AG04450 (cell line): ENCODE measurements at regions not wholly inside any gene's neighbourhood (a gene's known extent, or its start where the extent isn't known, plus 50 kb on each side); places are given as distances from the start of the nearest gene placed in this dataset.

ENCODE experiments used
- CTCF ChIA-PET: fragments of 300-600, 350-600 bp; formaldehyde crosslinking; extraction: SDS; loops from one replicate; lab custom pipeline; 2022; ENCODE audit warnings: antibody characterized with exemption, inconsistent platforms; lab: Charles Lee
- POLR2A ChIA-PET: fragments of 350-600 bp; formaldehyde crosslinking; extraction: SDS; loops from one replicate; lab custom pipeline; 2021; ENCODE audit warnings: antibody characterized with exemption, inconsistent platforms; lab: Yijun Ruan, JAX
- DNase-seq: peaks from one replicate; pipeline ENCODE4 v3.0.0-alpha.2; 2011; ENCODE audit warnings: low read depth, low spot score
- H3K27ac ChIP-seq: one replicate; pipeline ENCODE4 v1.5.1; 2012; ENCODE audit warnings: low read depth, low read length, control low read depth
- H3K27me3 ChIP-seq: one replicate; pipeline ENCODE4 v1.6.0; 2012; ENCODE audit warnings: low read length; ENCODE audit not compliant: control insufficient read depth, insufficient read depth
- H3K4me3 ChIP-seq: 2 replicates; pipeline ENCODE4 v1.5.1; 2011; ENCODE audit warnings: mild to moderate bottlenecking, low read depth, low read length, control low read depth
- H3K9me3 ChIP-seq: 2 replicates; pipeline ENCODE4 v1.5.1; 2012; ENCODE audit warnings: low read length; ENCODE audit not compliant: control insufficient read depth, insufficient read depth
- TF ChIP-seq, protein P1 (sequence below): IDR thresholded peaks from 2 replicates; pipeline ENCODE4 v1.5.1; 2011; ENCODE audit warnings: low read depth, low read length, control low read depth, inconsistent platforms

DNA sequence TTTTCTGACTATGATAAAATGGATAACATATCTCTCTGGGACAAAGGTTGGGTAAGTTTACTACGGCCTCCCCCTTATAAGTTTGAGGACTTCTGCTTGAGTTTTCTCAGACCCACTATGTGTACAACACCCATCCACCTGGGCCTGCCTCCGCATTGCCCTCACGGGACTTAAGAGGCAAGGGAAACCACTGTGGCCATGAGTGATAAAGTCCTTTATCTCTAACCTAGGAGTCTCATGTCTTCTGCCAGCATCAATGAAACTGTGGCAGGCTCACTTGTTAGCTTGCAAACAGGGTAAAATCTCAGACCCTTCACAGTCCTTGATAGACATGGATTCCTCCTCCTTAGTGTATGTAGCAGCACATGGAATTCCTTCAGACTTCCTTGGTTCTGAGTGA lies 173.4 kb upstream of the MYLIP start:
- ChIA-PET POLR2A (no interaction called here), CTCF (interaction anchor here (0.5 kb wide), 1 partner anchor 227 kb away, joined by 7 read pairs; no protein-coding TSS in a partner anchor)
- H3K27me3 ChIP-seq = no peaks in the 10 kb centered on the region
- TF ChIP-seq, protein P1, sequence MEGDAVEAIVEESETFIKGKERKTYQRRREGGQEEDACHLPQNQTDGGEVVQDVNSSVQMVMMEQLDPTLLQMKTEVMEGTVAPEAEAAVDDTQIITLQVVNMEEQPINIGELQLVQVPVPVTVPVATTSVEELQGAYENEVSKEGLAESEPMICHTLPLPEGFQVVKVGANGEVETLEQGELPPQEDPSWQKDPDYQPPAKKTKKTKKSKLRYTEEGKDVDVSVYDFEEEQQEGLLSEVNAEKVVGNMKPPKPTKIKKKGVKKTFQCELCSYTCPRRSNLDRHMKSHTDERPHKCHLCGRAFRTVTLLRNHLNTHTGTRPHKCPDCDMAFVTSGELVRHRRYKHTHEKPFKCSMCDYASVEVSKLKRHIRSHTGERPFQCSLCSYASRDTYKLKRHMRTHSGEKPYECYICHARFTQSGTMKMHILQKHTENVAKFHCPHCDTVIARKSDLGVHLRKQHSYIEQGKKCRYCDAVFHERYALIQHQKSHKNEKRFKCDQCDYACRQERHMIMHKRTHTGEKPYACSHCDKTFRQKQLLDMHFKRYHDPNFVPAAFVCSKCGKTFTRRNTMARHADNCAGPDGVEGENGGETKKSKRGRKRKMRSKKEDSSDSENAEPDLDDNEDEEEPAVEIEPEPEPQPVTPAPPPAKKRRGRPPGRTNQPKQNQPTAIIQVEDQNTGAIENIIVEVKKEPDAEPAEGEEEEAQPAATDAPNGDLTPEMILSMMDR = no peak
- H3K4me3 ChIP-seq = no peak overlapping the region
- no peaks in the 10 kb centered on the region for H3K9me3 ChIP-seq
- no peak for DNase-seq
- H3K27ac ChIP-seq = no peak overlapping the region

GRCh38 chr6:15953152-15953880 lies 175.6 kb upstream of the MYLIP start:
- DNase-seq = no peak
- H3K27me3 ChIP-seq = no peaks in the 10 kb centered on the region
- no peak overlapping the region for H3K27ac ChIP-seq
- POLR2A ChIA-PET = no interaction called here
- TF ChIP-seq, protein P1 = no peak
- H3K9me3 ChIP-seq = no peaks in the 10 kb centered on the region
- no peak overlapping the region for H3K4me3 ChIP-seq
- CTCF ChIA-PET = no interaction called here

- no peak for DNase-seq
- ChIA-PET CTCF (no interaction called here), POLR2A (no interaction called here)
- no peak overlapping the region for H3K27ac ChIP-seq
- H3K4me3 ChIP-seq = no peak overlapping the region
- TF ChIP-seq, protein P1 = no peak
- no peaks in the 10 kb centered on the region for H3K9me3 ChIP-seq
- no peaks in the 10 kb centered on the region for H3K27me3 ChIP-seq
Measured at GRCh38 chr6:15952231-15953151, 176.4 kb upstream of the MYLIP start.

DNA sequence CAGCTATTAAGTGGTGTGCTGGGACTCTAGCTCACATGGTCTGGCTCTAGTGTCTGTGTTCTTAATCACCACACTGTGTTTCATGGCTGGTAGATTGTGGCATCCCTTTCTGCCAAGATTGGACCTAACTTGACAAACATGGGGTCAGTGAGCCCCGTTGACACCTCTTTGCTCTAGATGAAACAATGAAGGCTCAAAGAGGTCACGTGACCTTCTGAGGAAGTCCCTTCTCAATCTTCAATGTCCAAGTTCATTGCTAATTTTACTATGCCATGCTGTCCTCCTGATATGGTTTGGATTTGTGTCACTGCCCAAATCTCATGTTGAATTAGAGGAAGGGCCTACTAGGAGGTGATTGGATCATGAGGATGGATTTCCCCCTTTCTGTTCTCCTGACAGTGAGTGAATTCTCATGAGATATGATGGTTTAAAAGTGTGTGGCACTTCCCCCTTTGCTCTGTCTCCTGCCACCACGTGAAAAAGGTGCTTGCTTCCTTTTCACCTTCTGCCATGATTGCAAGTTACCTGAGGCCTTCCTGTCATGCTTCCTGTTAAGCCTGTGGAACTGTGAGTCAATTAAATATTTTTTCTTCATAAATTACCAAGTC lies 177.8 kb upstream of the MYLIP start:
- Histone ChIP-seq H3K9me3 (no peaks in the 10 kb centered on the region), H3K4me3 (no peak overlapping the region), H3K27me3 (no peaks in the 10 kb centered on the region), H3K27ac (no peak overlapping the region)
- CTCF ChIA-PET = no interaction called here
- TF ChIP-seq, protein P1 = no peak
- no peak for DNase-seq
- POLR2A ChIA-PET = no interaction called here
